HG03095 (cell line): ENCODE measurements at regions not wholly inside any gene's neighbourhood (a gene's known extent, or its start where the extent isn't known, plus 50 kb on each side); places are given as distances from the start of the nearest gene placed in this dataset.
"Not testable (repeated sequence)": the region's sequence is repeated elsewhere in the genome, so short reads cannot be mapped to it uniquely, and the experiment has no call there.

Experiments used
- ATAC-seq: cut with Tn5 transposase; IDR thresholded peaks from one replicate; pipeline ENCODE4 v1.9.1; 2021; ENCODE audit warnings: moderate library complexity; ENCODE audit not compliant: unreplicated experiment

- ATAC-seq, result no peak
Observed at GRCh38 chr3:164004205-164004604, 1074.1 kb downstream of the SI start.

DNA sequence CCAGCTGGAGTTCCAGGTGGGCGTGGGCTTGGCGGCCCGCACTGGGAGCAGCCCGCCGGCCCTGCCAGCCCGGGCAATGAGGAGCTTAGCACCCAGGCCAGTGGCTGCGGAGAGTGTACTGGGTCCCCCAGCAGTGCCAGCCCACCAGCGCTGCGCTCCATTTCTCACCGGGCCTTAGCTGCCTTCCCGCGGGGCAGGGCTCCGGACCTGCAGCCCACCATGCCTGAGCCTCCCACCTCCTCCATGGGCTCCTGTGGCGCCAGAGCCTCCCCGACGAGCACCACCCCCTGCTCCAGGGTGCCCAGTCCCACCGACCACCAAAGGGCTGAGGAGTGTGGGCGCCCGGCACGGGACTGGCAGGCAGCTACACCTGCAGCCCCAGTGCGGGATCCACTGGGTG, 1075.3 kb downstream of the SI start:
- ATAC-seq, result not testable (repeated sequence)

- no peak for ATAC-seq
Observed at GRCh38 chr3:163983940-163984339, 1094.4 kb downstream of the SI start.

- ATAC-seq, result no peak
Observed at GRCh38 chr3:163971861-163972260, 1106.4 kb downstream of the SI start.

- ATAC-seq, result no peak
Observed at GRCh38 chr3:163957072-163957471, 1121.2 kb downstream of the SI start.

DNA sequence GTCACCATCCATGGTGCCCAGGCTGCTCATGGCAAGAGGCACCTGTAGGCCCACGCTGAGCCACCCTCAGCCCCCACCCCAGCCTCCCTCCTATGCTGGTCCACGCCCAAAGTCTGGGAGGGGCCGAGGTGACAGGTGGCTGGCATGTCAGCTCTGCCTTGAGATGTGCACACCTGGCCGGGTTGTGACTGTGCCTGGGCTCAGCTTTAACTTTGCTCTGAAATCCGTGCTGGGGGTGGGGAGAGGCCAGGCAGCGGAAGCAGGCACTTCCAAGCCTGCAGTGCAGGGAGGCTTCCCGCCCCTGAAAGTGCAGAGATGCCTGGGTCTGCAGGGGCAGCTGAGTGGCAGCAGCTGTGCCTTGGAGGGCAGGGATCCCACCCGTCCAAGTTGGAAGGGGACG, 1124.8 kb downstream of the SI start:
- ATAC-seq, result no peak

DNA sequence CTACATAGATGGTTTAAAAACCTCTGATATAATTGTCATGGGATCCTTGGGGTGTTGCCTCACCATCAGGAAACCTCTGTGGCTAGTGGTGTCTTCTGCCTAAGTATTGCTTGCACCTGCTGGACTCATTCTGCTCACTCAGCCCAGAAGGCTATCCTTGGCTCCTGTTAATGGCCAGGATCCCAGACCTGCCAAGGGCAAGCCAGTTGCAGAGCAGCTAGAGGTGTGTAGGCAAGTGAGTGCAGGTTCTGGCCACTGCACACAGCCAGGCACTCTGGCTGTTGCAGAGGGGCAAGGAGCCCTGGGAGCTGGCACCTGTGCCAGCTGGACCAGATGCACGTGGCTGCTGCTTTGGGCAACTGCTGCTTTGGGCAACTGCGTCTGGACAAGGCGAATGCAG, 1125.8 kb downstream of the SI start:
- ATAC-seq, result no peak

DNA sequence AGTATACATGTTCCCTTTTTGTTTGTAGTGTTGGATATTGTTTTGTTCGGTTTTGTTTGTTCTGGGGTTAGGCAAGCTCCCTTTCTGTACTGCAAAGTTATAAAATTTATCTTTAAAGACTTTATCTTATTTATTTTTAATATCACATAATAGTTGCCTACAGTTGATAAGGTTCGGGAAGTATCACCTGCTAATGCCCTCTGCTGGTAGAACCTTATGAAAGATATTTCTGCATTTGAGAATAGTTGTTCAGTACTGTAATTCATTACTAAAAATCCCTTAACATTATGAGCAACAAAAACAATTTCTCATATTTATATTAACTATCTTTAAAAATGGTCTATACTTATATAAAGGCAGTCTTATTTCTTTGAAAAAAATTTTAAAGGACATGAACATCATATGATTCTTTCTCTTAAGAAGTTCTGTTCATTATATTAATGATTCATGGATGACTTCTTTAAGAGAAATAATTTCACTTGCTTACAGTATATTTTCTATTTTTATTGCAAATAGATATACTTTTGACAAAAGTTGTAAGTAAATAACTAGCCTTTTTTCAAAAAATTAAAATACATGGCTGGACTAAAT, 1126.8 kb downstream of the SI start:
- ATAC-seq, result no peak

GRCh38 chr3:163946785-163947184, 1131.5 kb downstream of the SI start:
- no peak for ATAC-seq

DNA sequence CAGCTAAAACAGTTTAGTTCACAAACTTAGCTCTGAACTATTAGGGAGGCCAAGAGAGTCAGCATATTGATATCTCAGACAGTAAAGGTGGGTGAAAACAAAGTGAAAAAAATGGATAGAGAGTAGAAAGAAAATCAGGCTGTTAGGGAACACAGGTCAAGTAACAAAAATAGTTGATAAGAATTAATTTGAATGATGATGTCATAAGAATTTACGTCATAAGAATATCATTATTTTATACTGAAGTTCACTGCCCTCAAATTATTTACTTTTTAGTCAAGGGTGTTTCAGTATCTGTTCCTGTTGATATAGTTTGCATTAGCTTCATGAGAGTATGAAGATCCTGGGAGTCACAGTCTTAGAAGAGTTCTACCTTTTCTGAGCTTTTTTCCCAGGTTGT, 1134.6 kb downstream of the SI start:
- ATAC-seq, result no peak

DNA sequence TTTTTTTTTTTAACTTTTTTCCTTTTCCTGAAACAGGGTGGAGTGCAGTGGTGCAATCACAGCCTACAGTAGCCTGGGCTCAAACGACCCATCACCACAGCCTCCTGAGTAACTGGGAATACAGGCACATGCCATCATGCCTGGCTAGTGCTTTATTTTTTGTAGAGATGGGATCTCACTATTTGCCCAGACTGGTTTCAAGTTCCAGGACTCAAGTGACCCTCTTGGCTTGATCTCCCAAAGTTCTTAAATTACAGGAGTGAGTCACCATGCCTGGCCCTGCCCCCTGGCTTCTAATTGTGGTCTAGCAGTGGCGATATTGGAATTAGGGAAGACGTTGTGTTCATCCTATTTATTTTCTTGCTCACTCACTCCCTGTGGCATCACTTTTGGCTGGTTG, 1138.4 kb downstream of the SI start:
- no peak for ATAC-seq

GRCh38 chr3:163936543-163936942, 1141.8 kb downstream of the SI start:
- ATAC-seq, result no peak

DNA sequence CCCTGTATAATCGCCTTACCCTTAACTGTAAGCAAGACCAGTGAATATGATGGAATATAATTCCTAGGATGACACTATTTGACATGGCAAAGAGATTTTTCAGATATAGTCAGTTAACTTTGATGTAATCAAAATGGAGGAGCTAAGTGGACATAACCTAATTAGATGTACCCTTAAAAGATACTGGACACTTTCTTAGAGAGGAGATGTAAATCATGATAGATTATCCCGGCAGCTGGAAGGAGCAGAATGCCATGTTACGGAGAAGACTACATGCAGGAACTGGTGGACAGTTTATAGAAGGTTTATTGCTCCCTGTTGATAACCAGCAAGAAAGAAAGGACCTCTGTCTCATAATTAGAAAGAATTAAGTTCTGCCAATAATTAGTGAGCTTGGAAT, 1142.9 kb downstream of the SI start:
- no peak for ATAC-seq

DNA sequence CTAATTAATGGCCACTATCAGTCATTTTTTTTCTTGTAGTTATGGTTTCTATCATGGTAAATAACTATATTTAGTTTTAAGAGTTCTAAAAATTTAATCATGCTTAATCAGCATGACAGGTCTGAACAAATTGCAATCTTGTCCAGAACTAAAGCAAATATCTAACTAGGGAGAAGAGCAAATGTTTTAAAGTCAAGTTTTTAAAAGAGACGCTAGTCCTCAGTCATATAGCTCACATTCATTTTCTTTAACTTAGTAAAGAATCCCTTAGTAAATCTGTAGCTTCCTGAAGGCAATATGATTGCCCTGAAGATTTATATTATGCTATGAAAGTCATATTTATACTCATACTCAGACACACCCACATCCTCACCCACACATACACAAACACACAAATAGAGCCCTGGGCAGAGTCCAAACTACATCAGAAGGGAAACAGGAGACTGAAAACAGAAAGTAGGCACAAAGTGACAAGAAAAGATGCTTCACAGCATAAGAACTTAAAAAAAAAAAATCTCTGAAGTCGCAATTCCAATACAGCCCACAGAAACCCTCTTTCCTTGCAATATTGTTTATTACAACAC, 1149.1 kb downstream of the SI start:
- ATAC-seq, result no peak

DNA sequence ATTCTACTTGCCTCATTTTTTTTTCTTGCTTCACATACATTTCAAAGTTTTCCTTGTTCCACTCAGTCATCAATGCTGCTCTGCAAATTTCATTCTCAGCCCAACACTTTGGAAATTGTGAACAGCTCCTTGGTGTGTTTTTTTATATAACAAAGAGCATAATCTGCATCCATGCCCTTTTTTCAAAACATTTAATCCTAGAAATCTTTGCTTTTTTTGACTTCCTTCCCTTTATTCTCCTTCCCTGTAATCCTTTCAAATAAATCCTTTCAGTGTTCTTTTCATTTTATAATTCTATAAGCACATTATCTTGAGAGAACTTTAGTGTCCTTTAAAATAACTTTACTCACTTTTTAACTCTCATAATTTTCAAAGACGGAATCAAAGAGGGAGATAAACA, 1150.8 kb downstream of the SI start:
- no peak for ATAC-seq

GRCh38 chr3:163924600-163924999, 1153.7 kb downstream of the SI start:
- ATAC-seq, result no peak

DNA sequence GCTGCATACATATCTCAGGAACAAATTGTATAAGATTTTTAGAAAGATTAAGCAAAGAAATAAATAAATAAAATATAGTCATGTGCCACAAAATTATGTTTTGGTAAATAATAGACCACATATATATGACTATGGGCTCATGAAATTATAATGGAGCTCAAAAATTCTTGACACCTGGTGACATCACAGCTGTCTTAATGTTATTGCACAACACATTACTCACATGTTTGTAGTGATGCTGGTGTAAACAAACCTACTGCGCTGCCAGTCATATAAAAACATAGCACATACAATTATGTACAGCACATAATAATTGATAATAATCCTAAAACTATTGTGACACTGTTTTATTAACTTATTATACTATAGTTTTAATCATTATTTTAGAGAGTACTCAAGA, 1159.1 kb downstream of the SI start:
- no peak for ATAC-seq

DNA sequence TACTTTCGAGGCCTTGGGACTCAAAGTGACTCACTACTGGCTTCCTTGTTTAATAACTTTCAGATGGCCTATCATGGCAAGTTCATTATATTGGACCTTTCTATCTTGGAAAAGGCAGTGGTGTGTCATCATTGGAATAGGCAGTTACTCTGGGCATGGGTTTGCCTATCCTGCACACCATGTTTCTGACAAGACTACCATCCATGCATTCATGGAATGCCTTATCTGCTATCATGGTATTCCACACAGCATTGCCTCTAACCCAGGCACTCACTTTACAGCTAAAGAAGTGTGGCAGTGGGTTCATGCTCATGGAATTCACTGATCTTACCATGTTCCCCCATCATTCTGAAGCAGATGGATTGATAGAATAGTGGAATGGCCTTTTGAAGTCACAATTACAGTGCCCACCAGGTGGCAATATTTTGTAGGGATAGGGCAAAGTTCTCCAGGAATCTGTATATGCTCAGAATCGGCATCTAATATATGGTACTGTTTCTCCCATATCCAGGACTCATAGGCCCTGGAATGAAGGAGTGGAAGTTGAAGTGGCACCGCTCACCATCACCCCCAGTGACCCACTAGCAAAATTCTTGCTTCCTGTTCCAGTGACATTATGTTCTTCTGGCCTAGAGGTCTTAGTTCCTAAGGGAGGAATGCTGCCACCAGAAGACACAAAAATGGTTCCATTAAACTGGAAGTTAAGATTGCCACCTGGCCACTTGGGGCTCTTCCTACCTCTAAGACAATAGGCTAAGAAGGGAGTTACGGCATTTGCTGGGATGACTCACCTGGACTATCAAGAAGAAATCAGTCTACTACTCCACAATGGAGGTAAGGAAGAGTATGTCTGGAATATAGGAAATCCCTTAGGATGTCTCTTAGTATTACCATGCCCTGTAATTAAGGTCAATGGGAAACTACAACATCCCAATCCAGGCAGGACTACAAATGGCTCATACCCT, 1161.4 kb downstream of the SI start:
- no peak for ATAC-seq

DNA sequence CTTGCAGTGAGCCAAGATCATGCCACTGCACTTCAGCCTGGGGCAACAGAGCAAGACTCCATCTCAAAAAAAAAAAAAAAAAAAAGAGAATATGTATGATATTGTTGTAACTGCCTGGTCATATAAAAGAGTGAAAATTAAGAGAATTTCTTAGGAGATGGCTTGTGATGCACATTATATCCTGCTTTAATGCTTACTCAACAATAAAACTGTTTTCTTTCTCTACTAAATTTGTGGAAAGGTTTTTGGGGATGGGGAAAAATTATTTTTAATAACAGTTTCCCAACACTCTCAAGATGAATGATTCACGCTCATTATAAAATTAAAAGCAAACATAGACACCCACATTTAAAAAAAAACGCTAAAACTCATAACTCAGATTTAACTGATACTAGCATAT, 1163.0 kb downstream of the SI start:
- ATAC-seq, result no peak

DNA sequence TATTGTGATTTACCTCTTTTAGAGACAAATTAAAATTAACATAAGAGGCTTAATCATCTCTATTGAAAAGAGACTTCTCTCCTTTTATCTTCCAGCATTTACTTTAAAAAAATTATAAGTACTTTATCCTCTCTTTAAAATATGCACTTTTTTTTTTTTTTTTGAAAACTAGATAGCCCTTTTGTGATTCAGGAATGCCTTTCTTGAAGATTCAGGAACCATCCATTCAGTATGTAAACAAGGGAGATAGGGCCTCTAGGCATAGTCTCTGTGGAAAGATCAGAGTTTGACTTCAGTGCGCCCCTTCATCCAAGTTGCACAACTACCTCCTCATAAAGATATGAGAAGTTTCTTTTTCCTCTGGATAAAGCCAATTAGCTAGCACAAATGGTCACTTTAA, 1163.7 kb downstream of the SI start:
- ATAC-seq, result no peak

DNA sequence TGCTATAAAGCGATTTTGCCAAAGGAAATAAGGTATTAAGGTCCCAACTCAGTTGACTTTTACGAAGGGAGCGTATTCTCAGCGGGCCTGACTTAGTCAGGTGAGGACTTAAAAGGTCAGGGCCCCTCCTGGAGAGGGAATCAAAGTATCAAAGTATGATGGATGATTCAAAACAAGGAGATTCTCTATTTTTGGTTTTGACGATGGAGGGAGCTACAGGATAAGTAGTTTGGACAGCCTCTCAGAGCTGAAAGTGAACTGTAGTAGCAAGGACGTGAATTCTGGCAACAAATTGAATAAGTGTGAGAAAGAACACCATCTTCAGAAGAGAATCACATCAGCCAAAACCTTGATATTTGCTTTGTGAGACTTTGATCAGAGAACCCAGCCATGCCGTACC, 1186.5 kb downstream of the SI start:
- no peak for ATAC-seq

GRCh38 chr3:163890661-163891060, 1187.6 kb downstream of the SI start:
- ATAC-seq, result no peak
